Progenitor cell of endocrine pancreas (in vitro differentiated cells): ENCODE measurements at regions not wholly inside any gene's neighbourhood (a gene's known extent, or its start where the extent isn't known, plus 50 kb on each side); places are given as distances from the start of the nearest gene placed in this dataset.

Experiments used
- DNase-seq: peaks from one replicate; pipeline ENCODE4 v3.0.0; 2021; ENCODE audit warnings: low spot score; ENCODE audit not compliant: unreplicated experiment
- H3K27ac Mint-ChIP-seq: 2 replicates; pipeline ENCODE4 v1.8.0; 2021; ENCODE audit warnings: mild to moderate bottlenecking, moderate library complexity, mixed read lengths
- H3K27me3 Mint-ChIP-seq: 2 replicates; pipeline ENCODE4 v1.8.0; 2021; ENCODE audit warnings: mixed read lengths
- H3K36me3 Mint-ChIP-seq: 2 replicates; pipeline ENCODE4 v1.8.0; 2022; ENCODE audit warnings: mixed read lengths; ENCODE audit not compliant: insufficient read depth
- H3K4me1 Mint-ChIP-seq: 2 replicates; pipeline ENCODE4 v1.8.0; 2021; ENCODE audit warnings: low read depth, mixed read lengths
- H3K4me3 Mint-ChIP-seq: 2 replicates; pipeline ENCODE4 v1.8.0; 2021; ENCODE audit warnings: low read depth, mild to moderate bottlenecking, moderate library complexity, mixed read lengths
- H3K9me3 Mint-ChIP-seq: 2 replicates; pipeline ENCODE4 v1.8.0; 2021; ENCODE audit warnings: low read depth, mixed read lengths
- CTCF ChIP-seq: fragments of 200-600 bp; sonication (generic); IDR thresholded peaks from one replicate; pipeline ENCODE4 v1.5.0; 2021; ENCODE audit warnings: antibody characterized with exemption, mild to moderate bottlenecking; ENCODE audit not compliant: unreplicated experiment

GRCh38 chr6:67045076-67045475 lies 1338.0 kb upstream of the EYS start:
- Mint-ChIP-seq H3K4me1 (peaks cover 5% of the 10 kb centered on the region), H3K27ac (no peak overlapping the region), H3K4me3 (no peak overlapping the region), H3K9me3 (no peaks in the 10 kb centered on the region), H3K36me3 (no peaks in the 10 kb centered on the region), H3K27me3 (no peaks in the 10 kb centered on the region)
- no peak for DNase-seq
- TF ChIP-seq CTCF: no peak

- Mint-ChIP-seq H3K4me1 (no peaks in the 10 kb centered on the region), H3K36me3 (no peaks in the 10 kb centered on the region), H3K27me3 (no peaks in the 10 kb centered on the region), H3K27ac (no peak overlapping the region), H3K9me3 (peaks cover 15% of the 10 kb centered on the region), H3K4me3 (no peak overlapping the region)
- no peak for DNase-seq
- no peak for TF ChIP-seq CTCF
Observed at GRCh38 chr6:67031451-67031850, 1324.4 kb upstream of the EYS start.

- Mint-ChIP-seq H3K27ac (no peak overlapping the region), H3K9me3 (peaks cover 15% of the 10 kb centered on the region), H3K4me1 (no peaks in the 10 kb centered on the region), H3K36me3 (no peaks in the 10 kb centered on the region), H3K4me3 (no peak overlapping the region), H3K27me3 (no peaks in the 10 kb centered on the region)
- no peak for TF ChIP-seq CTCF
- no peak for DNase-seq
Observed at GRCh38 chr6:67030861-67031260, 1323.8 kb upstream of the EYS start.

GRCh38 chr6:67016921-67017460 lies 1310.0 kb upstream of the EYS start:
- Mint-ChIP-seq H3K4me3 (no peak overlapping the region), H3K36me3 (no peaks in the 10 kb centered on the region), H3K9me3 (peaks cover 3% of the 10 kb centered on the region), H3K27ac (no peak overlapping the region), H3K27me3 (no peaks in the 10 kb centered on the region), H3K4me1 (no peaks in the 10 kb centered on the region)
- no peak for DNase-seq
- no peak for TF ChIP-seq CTCF

- H3K4me1 Mint-ChIP-seq: peaks cover 8% of the 10 kb centered on the region
- no peak overlapping the region for H3K4me3 Mint-ChIP-seq
- H3K27me3 Mint-ChIP-seq: no peaks in the 10 kb centered on the region
- H3K9me3 Mint-ChIP-seq: peaks cover 3% of the 10 kb centered on the region
- no peak for TF ChIP-seq CTCF
- H3K27ac Mint-ChIP-seq: no peak overlapping the region
- DNase-seq: no peak
- no peaks in the 10 kb centered on the region for H3K36me3 Mint-ChIP-seq
Observed at GRCh38 chr6:67011441-67011840, 1304.4 kb upstream of the EYS start.
